Prostate gland (tissue), 2 donors: ENCODE measurements at regions not wholly inside any gene's neighbourhood (a gene's known extent, or its start where the extent isn't known, plus 50 kb on each side); places are given as distances from the start of the nearest gene placed in this dataset.

Experiments used
- DNase-seq: peaks from one replicate; pipeline ENCODE4 v3.0.0-alpha.2; 2019; ENCODE audit warnings: low spot score
- H3K27ac ChIP-seq, 2 donors: fragments of 200-600 bp; sonication (generic); 2 replicates each; pipeline ENCODE4 v1.5.1; 2017 to 2019
- H3K27me3 ChIP-seq: fragments of 200-600 bp; sonication (generic); replicated peaks from 2 replicates; pipeline ENCODE4 v1.5.1; 2019; ENCODE audit not compliant: insufficient read depth
- H3K36me3 ChIP-seq, 2 donors: fragments of 200-600 bp; sonication (generic); 1 replicate in 1 of 2; 2 replicates in 1 of 2; pipeline versions ENCODE4 v1.5.1 to v1.8.1; 2017 to 2019
- H3K4me1 ChIP-seq: fragments of 200-600 bp; sonication (generic); replicated peaks from 2 replicates; pipeline ENCODE4 v1.5.1; 2019
- H3K4me3 ChIP-seq, 2 donors: fragments of 200-600 bp; sonication (generic); 2 replicates each; pipeline ENCODE4 v1.5.1; 2017 to 2019
- H3K9me3 ChIP-seq: fragments of 200-600 bp; sonication (generic); 2 replicates; pipeline ENCODE4 v1.5.1; 2017
- POLR2A ChIP-seq: fragments of 450-650 bp; IDR thresholded peaks from one replicate; pipeline ENCODE4 v1.6.1; 2016; ENCODE audit warnings: antibody characterized with exemption, mild to moderate bottlenecking
- POLR2AphosphoS5 ChIP-seq: sonication (generic); formaldehyde crosslinking; IDR thresholded peaks from one replicate; pipeline ENCODE4 v1.6.1; 2017; ENCODE audit warnings: antibody characterized with exemption
- WGBS: methylation state at CpG from one replicate; pipeline ENCODE4 v1.1.5; 2018; 5-methylcytosine and 5-hydroxymethylcytosine counted together
- intact Hi-C: fragments of 100-400 bp; cut with DNase I; formaldehyde crosslinking; loops from one replicate; pipeline ENCODE4 v1.14.2; 2022
- TF ChIP-seq, protein P1 (sequence below), 4 experiments: fragments of 200-600 bp in 2 of 4; fragments of 450-650 bp in 2 of 4; sonication (generic) in 2 of 4; IDR thresholded peaks; 1 replicate in 3 of 4; 2 replicates in 1 of 4; pipeline ENCODE4 v1.5.1; 2016 to 2019; ENCODE audit warnings: antibody characterized with exemption in 4 of 4, mild to moderate bottlenecking in 2 of 4, moderate library complexity in 2 of 4

DNA sequence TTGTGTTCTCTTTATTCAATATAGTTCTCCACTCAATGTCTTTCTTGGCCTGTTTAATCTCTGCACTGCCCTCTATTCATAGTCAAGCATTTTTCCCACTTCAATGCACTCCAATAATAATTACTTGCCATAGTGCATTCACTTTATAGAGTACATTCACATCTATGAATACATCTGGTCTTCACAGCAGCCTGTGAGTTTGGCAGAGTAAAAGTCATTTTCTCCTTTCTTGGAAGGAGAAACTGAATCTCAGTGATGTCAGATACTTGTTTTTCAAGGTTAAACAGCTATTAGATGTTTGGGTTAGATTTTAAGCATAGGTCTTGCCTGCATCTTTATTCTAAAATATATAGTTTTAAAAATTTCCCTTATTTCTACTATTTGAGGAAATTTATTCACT, 373.2 kb downstream of the TRIB2 start:
- H3K27me3 ChIP-seq: no peaks in the 10 kb centered on the region
- intact Hi-C loops: no loop called here
- TF ChIP-seq POLR2A (no peak), POLR2AphosphoS5 (no peak)
- TF ChIP-seq, protein P1, sequence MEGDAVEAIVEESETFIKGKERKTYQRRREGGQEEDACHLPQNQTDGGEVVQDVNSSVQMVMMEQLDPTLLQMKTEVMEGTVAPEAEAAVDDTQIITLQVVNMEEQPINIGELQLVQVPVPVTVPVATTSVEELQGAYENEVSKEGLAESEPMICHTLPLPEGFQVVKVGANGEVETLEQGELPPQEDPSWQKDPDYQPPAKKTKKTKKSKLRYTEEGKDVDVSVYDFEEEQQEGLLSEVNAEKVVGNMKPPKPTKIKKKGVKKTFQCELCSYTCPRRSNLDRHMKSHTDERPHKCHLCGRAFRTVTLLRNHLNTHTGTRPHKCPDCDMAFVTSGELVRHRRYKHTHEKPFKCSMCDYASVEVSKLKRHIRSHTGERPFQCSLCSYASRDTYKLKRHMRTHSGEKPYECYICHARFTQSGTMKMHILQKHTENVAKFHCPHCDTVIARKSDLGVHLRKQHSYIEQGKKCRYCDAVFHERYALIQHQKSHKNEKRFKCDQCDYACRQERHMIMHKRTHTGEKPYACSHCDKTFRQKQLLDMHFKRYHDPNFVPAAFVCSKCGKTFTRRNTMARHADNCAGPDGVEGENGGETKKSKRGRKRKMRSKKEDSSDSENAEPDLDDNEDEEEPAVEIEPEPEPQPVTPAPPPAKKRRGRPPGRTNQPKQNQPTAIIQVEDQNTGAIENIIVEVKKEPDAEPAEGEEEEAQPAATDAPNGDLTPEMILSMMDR (IDR thresholded peaks at IDR 0.05): no peak
- DNase-seq: no peak
- no peaks in the 10 kb centered on the region for H3K4me1 ChIP-seq
- H3K9me3 ChIP-seq: no peaks in the 10 kb centered on the region
- no peak overlapping the region for H3K27ac ChIP-seq
- H3K4me3 ChIP-seq: no peak overlapping the region
- H3K36me3 ChIP-seq: no peaks in the 10 kb centered on the region

DNA sequence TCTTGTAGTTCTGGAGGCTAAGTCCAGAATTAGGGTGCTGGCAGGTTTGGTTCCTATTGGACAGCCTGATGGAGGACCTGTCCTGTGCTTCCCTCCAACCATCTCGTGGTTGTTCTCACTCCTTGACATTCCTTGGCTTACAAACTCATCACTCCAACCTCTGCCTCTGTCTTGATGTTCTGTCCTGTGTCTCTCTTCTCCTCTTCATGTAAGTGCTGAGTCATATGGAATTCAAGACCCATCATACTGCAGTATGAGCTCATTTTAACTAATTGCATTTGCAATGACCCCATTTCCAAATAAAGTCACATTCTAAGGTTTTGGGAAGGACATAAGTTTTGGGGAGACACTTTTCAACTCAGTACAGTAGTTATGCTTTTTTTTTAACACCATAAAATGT, 374.7 kb downstream of the TRIB2 start:
- DNase-seq: no peak
- Histone ChIP-seq H3K4me1 (no peaks in the 10 kb centered on the region), H3K4me3 (no peak overlapping the region), H3K9me3 (no peaks in the 10 kb centered on the region), H3K36me3 (no peaks in the 10 kb centered on the region), H3K27ac (no peak overlapping the region), H3K27me3 (no peaks in the 10 kb centered on the region)
- TF ChIP-seq POLR2AphosphoS5: no peak
- TF ChIP-seq POLR2A: no peak
- TF ChIP-seq, protein P1 (IDR thresholded peaks at IDR 0.05): no peak
- 54% methylated on average over 1 of the region's 1 CpG for WGBS
- intact Hi-C loops: no loop called here

GRCh38 chr2:13091861-13092378, 375.2 kb downstream of the TRIB2 start:
- Histone ChIP-seq H3K4me3 (no peak overlapping the region), H3K36me3 (no peaks in the 10 kb centered on the region), H3K27me3 (no peaks in the 10 kb centered on the region), H3K27ac (no peak overlapping the region), H3K4me1 (no peaks in the 10 kb centered on the region), H3K9me3 (no peaks in the 10 kb centered on the region)
- no peak for DNase-seq
- TF ChIP-seq, protein P1 (IDR thresholded peaks at IDR 0.05): no peak
- TF ChIP-seq POLR2AphosphoS5 (no peak), POLR2A (no peak)
- 44% methylated on average over 2 of the region's 2 CpGs for WGBS
- intact Hi-C loops: no loop called here

- WGBS: 38% methylated on average over 1 of the region's 1 CpG
- Histone ChIP-seq H3K9me3 (no peaks in the 10 kb centered on the region), H3K27me3 (no peaks in the 10 kb centered on the region), H3K36me3 (no peaks in the 10 kb centered on the region), H3K27ac (no peak overlapping the region), H3K4me1 (no peaks in the 10 kb centered on the region), H3K4me3 (no peak overlapping the region)
- no peak for DNase-seq
- TF ChIP-seq, protein P1 (IDR thresholded peaks at IDR 0.05): no peak
- TF ChIP-seq POLR2AphosphoS5 (no peak), POLR2A (no peak)
- intact Hi-C loops: no loop called here
Measured at GRCh38 chr2:13093416-13093991, 376.8 kb downstream of the TRIB2 start.

- WGBS: 69% methylated on average over 4 of the region's 4 CpGs
- intact Hi-C loops: no loop called here
- Histone ChIP-seq H3K4me1 (no peaks in the 10 kb centered on the region), H3K36me3 (no peaks in the 10 kb centered on the region), H3K27ac (no peak overlapping the region), H3K27me3 (peaks cover 2% of the 10 kb centered on the region), H3K9me3 (no peaks in the 10 kb centered on the region), H3K4me3 (no peak overlapping the region)
- no peak for TF ChIP-seq POLR2AphosphoS5
- TF ChIP-seq, protein P1 (IDR thresholded peaks at IDR 0.05): no peak
- no peak for DNase-seq
Measured at GRCh38 chr2:13102397-13103063, 385.8 kb downstream of the TRIB2 start.
